ENCODE measurements at regions not wholly inside any gene's neighbourhood (a gene's known extent, or its start where the extent isn't known, plus 50 kb on each side); places are given as distances from the start of the nearest gene placed in this dataset.

GRCh38 chr15:29623116-29623639 is 199.1 kb downstream of the TJP1 start:
- TF ChIP-seq, protein P1, sequence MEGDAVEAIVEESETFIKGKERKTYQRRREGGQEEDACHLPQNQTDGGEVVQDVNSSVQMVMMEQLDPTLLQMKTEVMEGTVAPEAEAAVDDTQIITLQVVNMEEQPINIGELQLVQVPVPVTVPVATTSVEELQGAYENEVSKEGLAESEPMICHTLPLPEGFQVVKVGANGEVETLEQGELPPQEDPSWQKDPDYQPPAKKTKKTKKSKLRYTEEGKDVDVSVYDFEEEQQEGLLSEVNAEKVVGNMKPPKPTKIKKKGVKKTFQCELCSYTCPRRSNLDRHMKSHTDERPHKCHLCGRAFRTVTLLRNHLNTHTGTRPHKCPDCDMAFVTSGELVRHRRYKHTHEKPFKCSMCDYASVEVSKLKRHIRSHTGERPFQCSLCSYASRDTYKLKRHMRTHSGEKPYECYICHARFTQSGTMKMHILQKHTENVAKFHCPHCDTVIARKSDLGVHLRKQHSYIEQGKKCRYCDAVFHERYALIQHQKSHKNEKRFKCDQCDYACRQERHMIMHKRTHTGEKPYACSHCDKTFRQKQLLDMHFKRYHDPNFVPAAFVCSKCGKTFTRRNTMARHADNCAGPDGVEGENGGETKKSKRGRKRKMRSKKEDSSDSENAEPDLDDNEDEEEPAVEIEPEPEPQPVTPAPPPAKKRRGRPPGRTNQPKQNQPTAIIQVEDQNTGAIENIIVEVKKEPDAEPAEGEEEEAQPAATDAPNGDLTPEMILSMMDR (IDR thresholded peaks at IDR 0.05; ENCODE audit: borderline replicate concordance, extremely low read depth, low read length, poor library complexity, severe bottlenecking), result no peak
- no peak for TF ChIP-seq EZH2 (IDR thresholded peaks at IDR 0.05; ENCODE audit: borderline replicate concordance, low read depth, low read length, severe bottlenecking)
